HG02981 (cell line): ENCODE measurements at regions not wholly inside any gene's neighbourhood (a gene's known extent, or its start where the extent isn't known, plus 50 kb on each side); places are given as distances from the start of the nearest gene placed in this dataset.

ENCODE experiments used
- ATAC-seq: cut with Tn5 transposase; IDR thresholded peaks from one replicate; pipeline ENCODE4 v1.9.1; 2021; ENCODE audit warnings: mild to moderate bottlenecking, moderate library complexity; ENCODE audit not compliant: unreplicated experiment

GRCh38 chr14:39853441-39853840 lies 421.2 kb upstream of the FBXO33 start:
- ATAC-seq = no peak

- no peak for ATAC-seq
Observed at GRCh38 chr14:39851202-39851601, 419.0 kb upstream of the FBXO33 start.

- no peak for ATAC-seq
Observed at GRCh38 chr14:39847852-39848251, 415.6 kb upstream of the FBXO33 start.

GRCh38 chr14:39847194-39847593 lies 415.0 kb upstream of the FBXO33 start:
- no peak for ATAC-seq

- no peak for ATAC-seq
Observed at GRCh38 chr14:39843881-39844280, 411.6 kb upstream of the FBXO33 start.

- ATAC-seq = no peak
Observed at GRCh38 chr14:39841088-39841487, 408.9 kb upstream of the FBXO33 start.

GRCh38 chr14:39827901-39828655 lies 395.8 kb upstream of the FBXO33 start:
- peak; percentile 98 for ATAC-seq

- ATAC-seq = no peak
Observed at GRCh38 chr14:39812532-39813320, 380.5 kb upstream of the FBXO33 start.

- no peak for ATAC-seq
Observed at GRCh38 chr14:39807271-39807670, 375.0 kb upstream of the FBXO33 start.

GRCh38 chr14:39784461-39784860 lies 352.2 kb upstream of the FBXO33 start:
- ATAC-seq = no peak

GRCh38 chr14:39781466-39781865 lies 349.2 kb upstream of the FBXO33 start:
- ATAC-seq = no peak

GRCh38 chr14:39773387-39774126 lies 341.3 kb upstream of the FBXO33 start:
- no peak for ATAC-seq

GRCh38 chr14:39772627-39773026 lies 340.4 kb upstream of the FBXO33 start:
- ATAC-seq = no peak

- no peak for ATAC-seq
Observed at GRCh38 chr14:39768589-39768988, 336.4 kb upstream of the FBXO33 start.

- ATAC-seq = no peak
Observed at GRCh38 chr14:39766397-39767000, 334.3 kb upstream of the FBXO33 start.

- no peak for ATAC-seq
Observed at GRCh38 chr14:39765676-39766075, 333.4 kb upstream of the FBXO33 start.

GRCh38 chr14:39763402-39763890 lies 331.2 kb upstream of the FBXO33 start:
- peak; percentile 41 for ATAC-seq

- ATAC-seq = peak; percentile 70
Observed at GRCh38 chr14:39762576-39763401, 330.6 kb upstream of the FBXO33 start.

- ATAC-seq = peak; percentile 94
Observed at GRCh38 chr14:39755269-39755878, 323.1 kb upstream of the FBXO33 start.

GRCh38 chr14:39740454-39740853 lies 308.2 kb upstream of the FBXO33 start:
- ATAC-seq = no peak
